HAP-1 (cell line): ENCODE measurements at regions not wholly inside any gene's neighbourhood (a gene's known extent, or its start where the extent isn't known, plus 50 kb on each side); places are given as distances from the start of the nearest gene placed in this dataset.
"Not testable (repeated sequence)": the region's sequence is repeated elsewhere in the genome, so short reads cannot be mapped to it uniquely, and the experiment has no call there.

Experiments
- DNase-seq, 2 experiments: peaks; one replicate each; pipeline ENCODE4 v3.0.0-alpha.2; 2016 to 2020; ENCODE audit warnings: low spot score in 2 of 2
- H3K27me3 ChIP-seq: fragments of 250-450 bp; sonication (Bioruptor Pico); 2 replicates; pipeline ENCODE4 v1.5.1; 2020; ENCODE audit warnings: low read depth, mild to moderate bottlenecking, moderate library complexity
- H3K36me3 ChIP-seq: fragments of 250-450 bp; sonication (Bioruptor Pico); replicated peaks from 2 replicates; pipeline ENCODE4 v1.5.1; 2020; ENCODE audit warnings: mild to moderate bottlenecking
- H3K4me1 ChIP-seq: fragments of 250-450 bp; sonication (Bioruptor Pico); 2 replicates; pipeline ENCODE4 v1.5.1; 2020; ENCODE audit warnings: mild to moderate bottlenecking
- H3K4me3 ChIP-seq: fragments of 250-450 bp; sonication (Bioruptor Pico); 2 replicates; pipeline ENCODE4 v1.5.1; 2020; ENCODE audit warnings: mild to moderate bottlenecking, moderate library complexity
- H3K9me3 ChIP-seq: fragments of 250-450 bp; sonication (Bioruptor Pico); 2 replicates; pipeline ENCODE4 v1.5.1; 2020; ENCODE audit warnings: mild to moderate bottlenecking, moderate library complexity
- in situ Hi-C: fragments of 300-500 bp; cut with MboI; formaldehyde crosslinking; loops from 3 replicates; pipeline ENCODE4 v1.14.3; 2020; ENCODE audit warnings: low sequenced_read_pairs, inconsistent platforms, mixed read lengths

DNA sequence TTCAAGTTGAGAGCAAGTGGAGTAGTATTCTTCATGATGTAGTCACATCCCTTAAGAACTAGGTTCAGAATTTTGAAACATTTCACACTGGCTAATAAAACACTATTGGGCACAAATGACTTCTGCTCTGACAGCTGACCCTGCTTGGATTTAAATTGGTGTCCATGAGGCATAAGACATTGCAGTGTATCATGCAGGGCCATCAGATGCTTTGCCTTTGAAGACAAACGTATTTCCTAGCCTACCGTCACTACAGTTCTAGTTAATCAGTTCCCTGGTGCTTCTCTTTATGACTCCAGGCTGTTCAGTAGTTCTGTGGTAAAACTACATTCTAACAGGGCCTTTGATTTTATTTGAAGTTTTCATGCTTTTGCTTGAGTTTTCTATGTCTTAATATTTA lies 168.5 kb upstream of the ZNF804B start:
- H3K4me3 ChIP-seq = no peak overlapping the region
- H3K27me3 ChIP-seq = no peaks in the 10 kb centered on the region
- in situ Hi-C loops = no loop called here
- no peak for DNase-seq
- H3K36me3 ChIP-seq = no peaks in the 10 kb centered on the region
- no peaks in the 10 kb centered on the region for H3K4me1 ChIP-seq
- no peaks in the 10 kb centered on the region; the same call in 1 of the 2 replicates for H3K9me3 ChIP-seq

- Histone ChIP-seq H3K36me3 (no peaks in the 10 kb centered on the region), H3K4me1 (no peaks in the 10 kb centered on the region), H3K27me3 (no peaks in the 10 kb centered on the region), H3K4me3 (no peak overlapping the region), H3K9me3 (no peaks in the 10 kb centered on the region)
- in situ Hi-C loops = no loop called here
- DNase-seq = no peak
Measured at GRCh38 chr7:88589927-88590326, 169.6 kb upstream of the ZNF804B start.

- DNase-seq = no peak
- Histone ChIP-seq H3K4me1 (no peaks in the 10 kb centered on the region), H3K9me3 (no peaks in the 10 kb centered on the region), H3K36me3 (no peaks in the 10 kb centered on the region), H3K27me3 (no peaks in the 10 kb centered on the region), H3K4me3 (no peak overlapping the region)
- in situ Hi-C loops = no loop called here
Measured at GRCh38 chr7:88586890-88587289, 172.6 kb upstream of the ZNF804B start.

- H3K4me1 ChIP-seq = no peaks in the 10 kb centered on the region
- no peak overlapping the region for H3K4me3 ChIP-seq
- no peaks in the 10 kb centered on the region for H3K27me3 ChIP-seq
- DNase-seq = no peak
- in situ Hi-C loops = no loop called here
- H3K9me3 ChIP-seq = no peaks in the 10 kb centered on the region
- no peaks in the 10 kb centered on the region for H3K36me3 ChIP-seq
Measured at GRCh38 chr7:88586219-88586618, 173.3 kb upstream of the ZNF804B start.

DNA sequence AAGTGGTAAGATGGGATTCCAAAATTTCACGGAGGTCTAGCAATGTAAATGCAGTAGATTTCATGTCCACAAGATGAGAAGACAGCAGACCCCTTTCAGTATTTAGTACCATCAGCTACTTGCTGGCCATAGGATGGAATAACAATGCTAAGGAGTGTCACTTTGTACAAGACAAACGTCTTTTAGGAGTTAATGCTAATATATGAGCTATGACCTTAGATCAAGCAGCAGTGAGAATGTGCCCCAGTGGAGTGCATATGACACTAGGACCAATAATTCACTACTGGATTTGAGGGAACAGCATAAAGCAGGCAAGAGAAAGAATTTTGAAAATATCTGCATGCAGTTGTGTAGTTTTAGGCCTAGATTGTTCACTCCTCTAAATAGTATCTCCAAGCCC lies 182.8 kb upstream of the ZNF804B start:
- H3K36me3 ChIP-seq = no peaks in the 10 kb centered on the region
- H3K4me1 ChIP-seq = no peaks in the 10 kb centered on the region
- H3K27me3 ChIP-seq = no peaks in the 10 kb centered on the region
- no peak for DNase-seq
- no peaks in the 10 kb centered on the region for H3K9me3 ChIP-seq
- in situ Hi-C loops = no loop called here
- no peak overlapping the region for H3K4me3 ChIP-seq

DNA sequence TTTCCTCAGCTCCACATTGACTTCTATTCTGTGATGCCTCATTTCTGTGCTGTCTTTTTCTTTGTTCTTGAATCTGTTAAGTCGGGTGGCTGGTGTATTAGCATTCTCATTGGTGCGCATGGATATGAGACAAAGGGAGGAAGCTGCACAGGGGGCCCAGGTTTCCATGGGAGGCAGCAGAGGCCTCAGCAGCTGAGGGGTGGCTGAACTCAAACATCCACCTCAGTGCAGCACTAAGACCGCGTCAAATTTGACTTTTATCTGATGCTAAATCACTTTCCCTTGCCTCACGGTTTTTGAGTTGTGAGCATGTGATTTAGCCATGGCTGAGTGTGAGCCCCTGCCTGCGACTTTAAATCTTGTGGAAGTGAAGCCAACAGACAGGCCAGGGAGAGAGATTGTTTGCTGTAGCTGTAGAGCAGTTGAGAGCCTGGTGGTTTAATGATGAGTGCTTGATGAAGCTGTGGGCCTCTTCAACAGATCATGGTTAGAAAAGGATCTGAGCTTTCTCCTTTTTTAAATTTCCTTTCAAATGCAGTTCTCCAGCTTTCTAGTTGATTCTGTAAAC lies 193.3 kb upstream of the ZNF804B start:
- in situ Hi-C loops = no loop called here
- no peak overlapping the region for H3K4me3 ChIP-seq
- no peak for DNase-seq
- H3K27me3 ChIP-seq = no peaks in the 10 kb centered on the region
- H3K9me3 ChIP-seq = no peaks in the 10 kb centered on the region
- H3K36me3 ChIP-seq = no peaks in the 10 kb centered on the region
- 0 out of 2 replicates have a peak, but pooled peaks cover 2% of the 10 kb centered on the region for H3K4me1 ChIP-seq

- no peak overlapping the region for H3K4me3 ChIP-seq
- H3K36me3 ChIP-seq = no peaks in the 10 kb centered on the region
- no peaks in the 10 kb centered on the region for H3K27me3 ChIP-seq
- H3K4me1 ChIP-seq = 0 out of 2 replicates have a peak, but pooled peaks cover 2% of the 10 kb centered on the region
- DNase-seq = no peak
- in situ Hi-C loops = no loop called here
- H3K9me3 ChIP-seq = no peaks in the 10 kb centered on the region
Measured at GRCh38 chr7:88565401-88565800, 194.1 kb upstream of the ZNF804B start.

GRCh38 chr7:88556441-88556840 lies 203.1 kb upstream of the ZNF804B start:
- H3K36me3 ChIP-seq, H3K27me3 ChIP-seq, H3K9me3 ChIP-seq, DNase-seq, H3K4me3 ChIP-seq, in situ Hi-C loops, H3K4me1 ChIP-seq: not testable (repeated sequence)

GRCh38 chr7:88554847-88555246 lies 204.7 kb upstream of the ZNF804B start:
- H3K4me3 ChIP-seq, DNase-seq, H3K4me1 ChIP-seq, in situ Hi-C loops, H3K9me3 ChIP-seq, H3K36me3 ChIP-seq, H3K27me3 ChIP-seq: not testable (repeated sequence)

- in situ Hi-C loops = loop anchor here (25.0 kb wide), 2 partner anchors 311 to 1064 kb away; no protein-coding TSS in a partner anchor
- no peak overlapping the region for H3K4me3 ChIP-seq
- no peaks in the 10 kb centered on the region for H3K27me3 ChIP-seq
- no peaks in the 10 kb centered on the region for H3K36me3 ChIP-seq
- H3K4me1 ChIP-seq = peaks cover 4% of the 10 kb centered on the region
- no peak for DNase-seq
- H3K9me3 ChIP-seq = no peaks in the 10 kb centered on the region
Measured at GRCh38 chr7:88548399-88548798, 211.1 kb upstream of the ZNF804B start.

DNA sequence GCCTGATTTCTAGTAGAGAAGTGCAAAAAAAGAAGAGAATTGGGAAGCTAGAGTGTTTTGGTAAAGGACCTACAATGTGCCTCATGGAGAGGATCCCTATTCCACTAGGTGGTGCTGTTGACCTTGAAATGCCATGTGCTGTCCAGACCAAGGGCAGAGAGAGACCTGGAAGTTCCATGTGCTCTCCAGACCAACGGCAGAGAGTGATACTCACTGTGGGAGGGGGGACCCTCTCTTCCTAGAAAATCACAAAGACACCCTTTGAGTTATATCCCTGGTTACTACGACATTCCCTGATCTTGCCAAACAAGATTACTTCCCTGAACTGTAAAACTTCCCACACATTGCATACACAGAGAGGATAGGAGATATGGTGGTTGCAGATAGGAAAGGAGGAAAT lies 212.7 kb upstream of the ZNF804B start:
- Histone ChIP-seq H3K4me3 (no peak overlapping the region), H3K4me1 (peaks cover 4% of the 10 kb centered on the region), H3K36me3 (no peaks in the 10 kb centered on the region), H3K9me3 (no peaks in the 10 kb centered on the region), H3K27me3 (no peaks in the 10 kb centered on the region)
- in situ Hi-C loops = loop anchor here (25.0 kb wide), 2 partner anchors 310 to 1065 kb away; no protein-coding TSS in a partner anchor
- DNase-seq = peak; percentile 58 to 85

DNA sequence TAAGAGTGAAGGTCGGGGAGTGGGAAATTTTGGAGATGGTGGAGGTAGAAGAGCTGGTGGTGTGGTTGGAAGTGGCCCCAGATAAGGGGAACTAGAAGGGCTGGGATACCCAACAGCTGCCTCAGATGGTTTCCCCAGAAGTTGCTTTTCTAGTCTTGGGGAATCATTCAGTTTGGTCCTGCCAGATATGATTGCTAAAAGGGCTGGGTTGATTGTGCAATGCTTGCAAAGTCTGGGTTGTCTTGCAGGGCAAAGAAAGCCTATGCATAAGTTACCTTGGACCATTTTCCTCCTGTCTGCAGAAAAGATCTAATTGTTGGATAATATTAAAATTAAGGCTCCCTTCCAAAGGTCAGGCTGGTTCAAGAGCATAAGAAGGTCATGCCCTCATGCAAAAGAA lies 213.8 kb upstream of the ZNF804B start:
- H3K27me3 ChIP-seq = no peaks in the 10 kb centered on the region
- no peaks in the 10 kb centered on the region for H3K9me3 ChIP-seq
- H3K4me1 ChIP-seq = peaks cover 4% of the 10 kb centered on the region
- H3K4me3 ChIP-seq = no peak overlapping the region
- H3K36me3 ChIP-seq = no peaks in the 10 kb centered on the region
- in situ Hi-C loops = loop anchor here (25.0 kb wide), 2 partner anchors 308 to 1067 kb away; no protein-coding TSS in a partner anchor
- no peak for DNase-seq

DNA sequence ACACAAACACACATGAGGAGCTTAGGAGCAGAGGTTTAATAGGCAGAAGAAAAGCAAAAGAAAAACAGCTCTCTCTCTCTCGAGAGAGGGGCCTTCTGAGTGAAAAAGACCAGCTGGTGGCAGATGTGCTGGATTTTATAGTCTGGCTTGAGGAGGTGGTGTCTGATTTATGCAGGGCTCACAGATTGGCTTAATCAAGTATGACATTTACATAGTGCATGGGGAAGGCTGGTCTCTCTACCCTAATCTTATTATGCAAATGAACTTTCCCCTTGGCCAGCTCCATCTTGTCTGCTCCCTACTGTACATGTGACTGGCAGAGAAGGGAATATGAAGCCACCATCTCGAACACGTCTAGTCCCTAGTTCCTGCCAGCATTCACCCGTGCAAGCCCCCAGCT lies 219.5 kb upstream of the ZNF804B start:
- H3K36me3 ChIP-seq = no peaks in the 10 kb centered on the region
- in situ Hi-C loops = loop anchor here (25.0 kb wide), 2 partner anchors 303 to 1072 kb away; no protein-coding TSS in a partner anchor
- no peaks in the 10 kb centered on the region for H3K27me3 ChIP-seq
- DNase-seq = no peak
- no peak overlapping the region for H3K4me3 ChIP-seq
- H3K9me3 ChIP-seq = 0 out of 2 replicates have a peak, but pooled peaks cover 3% of the 10 kb centered on the region
- H3K4me1 ChIP-seq = no peaks in the 10 kb centered on the region

GRCh38 chr7:88539518-88539917 lies 220.0 kb upstream of the ZNF804B start:
- no peaks in the 10 kb centered on the region for H3K27me3 ChIP-seq
- H3K36me3 ChIP-seq = no peaks in the 10 kb centered on the region
- no peak overlapping the region for H3K4me3 ChIP-seq
- no peaks in the 10 kb centered on the region for H3K4me1 ChIP-seq
- 0 out of 2 replicates have a peak, but pooled peaks cover 3% of the 10 kb centered on the region for H3K9me3 ChIP-seq
- DNase-seq = no peak
- in situ Hi-C loops = loop anchor here (25.0 kb wide), 2 partner anchors 302 to 1073 kb away; no protein-coding TSS in a partner anchor

DNA sequence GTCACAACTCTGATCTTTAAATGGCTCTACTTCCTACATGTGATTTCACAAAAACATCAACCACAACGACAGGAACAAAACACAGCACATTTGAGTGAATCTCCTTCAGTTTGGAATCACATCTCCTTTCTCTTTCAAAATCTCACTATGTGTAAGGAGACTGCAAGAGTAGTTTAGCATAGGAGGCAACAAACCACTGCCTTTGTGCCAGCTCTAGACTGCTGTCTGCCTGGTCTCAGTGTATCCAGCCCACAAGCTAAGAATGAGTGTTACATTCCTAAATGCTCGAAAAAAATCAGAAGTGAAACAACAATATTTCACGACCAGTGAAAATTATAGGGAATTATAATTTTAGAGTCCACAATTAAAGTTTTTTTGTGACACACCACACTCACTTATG lies 217.0 kb upstream of the STEAP4 start:
- in situ Hi-C loops = no loop called here
- Histone ChIP-seq H3K4me1 (0 out of 2 replicates have a peak, but pooled peaks cover 2% of the 10 kb centered on the region), H3K27me3 (no peaks in the 10 kb centered on the region), H3K36me3 (no peaks in the 10 kb centered on the region), H3K9me3 (no peaks in the 10 kb centered on the region; the same call in 1 of the 2 replicates), H3K4me3 (no peak overlapping the region)
- no peak for DNase-seq
